HepG2 (cell line): ENCODE measurements at regions not wholly inside any gene's neighbourhood (a gene's known extent, or its start where the extent isn't known, plus 50 kb on each side); places are given as distances from the start of the nearest gene placed in this dataset.

ENCODE experiments used
- ATAC-seq: fragments of 200-7000 bp; cut with Tn5 transposase; 3 replicates; pipeline ENCODE4 v1.9.1; 2020; ENCODE audit warnings: mild to moderate bottlenecking, moderate library complexity
- BruUV-seq: library from RNA; stranded (reverse); fragments of 400-500 nt; replicated peaks from 2 replicates; lab custom pipeline; 2021; lab: Mats Ljungman, UMichigan
- CTCF ChIA-PET: fragments of 300-600 bp; formaldehyde crosslinking; extraction: SDS; loops from one replicate; lab custom pipeline; 2021; ENCODE audit warnings: low total read pairs, inconsistent platforms, low intra/inter-chr PET ratio; lab: Yijun Ruan, JAX
- POLR2A ChIA-PET: fragments of 350-600 bp; sonication (Branson Sonifier 250); formaldehyde crosslinking; loops from one replicate; lab custom pipeline; 2020; ENCODE audit warnings: antibody characterized with exemption, inconsistent platforms; lab: Yijun Ruan, JAX
- DNase-seq: peaks from one replicate; pipeline ENCODE4 v3.0.0-alpha.2; 2015; ENCODE audit warnings: low spot score
- FAIRE-seq: peaks from 3 replicates; lab custom pipeline; 2011; peaks lifted over from hg19 to GRCh38; lab: Jason Lieb, UNC
- H2AFZ ChIP-seq: one replicate; pipeline ENCODE4 v1.6.1; 2011; ENCODE audit warnings: low read length, inconsistent platforms
- H3K27ac ChIP-seq: fragments of 300-600 bp; 3 replicates; pipeline ENCODE4 v1.8.0; 2011; ENCODE audit warnings: mixed run types, mild to moderate bottlenecking, mixed read lengths, low read length, inconsistent platforms; ENCODE audit not compliant: insufficient read depth; ENCODE audit errors: extremely low read length
- H3K27me3 ChIP-seq, 2 experiments: fragments of 200-600 bp in 1 of 2; 2 replicates in 1 of 2; 3 replicates in 1 of 2; pipeline versions ENCODE4 v1.6.0 to v1.8.0; 2011; ENCODE audit warnings: low read length in 2 of 2, mild to moderate bottlenecking in 2 of 2, moderate library complexity in 2 of 2, inconsistent platforms in 1 of 2; ENCODE audit not compliant: insufficient read depth in 2 of 2, control insufficient read depth in 1 of 2
- H3K36me3 ChIP-seq, 2 experiments: fragments of 200-600 bp in 1 of 2; replicated peaks in 1 of 2; 2 replicates in 1 of 2; 3 replicates in 1 of 2; pipeline versions ENCODE4 v1.5.1 to v1.8.0; 2011; ENCODE audit warnings: low read length in 2 of 2, inconsistent platforms in 1 of 2; ENCODE audit not compliant: insufficient read depth in 2 of 2, control insufficient read depth in 1 of 2
- H3K4me1 ChIP-seq: 2 replicates; pipeline ENCODE4 v1.5.1; 2012; ENCODE audit warnings: low read length, inconsistent platforms; ENCODE audit not compliant: insufficient read depth
- H3K4me2 ChIP-seq: 2 replicates; pipeline ENCODE4 v1.6.0; 2011; ENCODE audit warnings: low read depth, low read length, inconsistent platforms
- H3K4me3 ChIP-seq, 3 experiments: fragments of 200-600 bp in 1 of 3; sonication (generic), shearing (Covaris generic) in 1 of 3; replicated peaks in 1 of 3; 2 replicates each; pipeline ENCODE4 v1.5.1; 2011 to 2016; ENCODE audit warnings: low read length in 3 of 3, inconsistent platforms in 2 of 3, low read depth in 2 of 3, mild to moderate bottlenecking in 2 of 3, control low read depth in 1 of 3, mixed read lengths in 1 of 3; ENCODE audit not compliant: insufficient read depth in 1 of 3
- H3K79me2 ChIP-seq: one replicate; pipeline ENCODE4 v1.6.1; 2011; ENCODE audit warnings: low read length, inconsistent platforms; ENCODE audit not compliant: insufficient read depth
- H3K9ac ChIP-seq: 2 replicates; pipeline ENCODE4 v1.6.0; 2011; ENCODE audit warnings: mild to moderate bottlenecking, low read depth, low read length, inconsistent platforms; ENCODE audit not compliant: insufficient read depth
- H3K9me3 ChIP-seq: 2 replicates; pipeline ENCODE4 v1.5.1; 2012; ENCODE audit warnings: mild to moderate bottlenecking, low read length
- H4K20me1 ChIP-seq: 2 replicates; pipeline ENCODE4 v1.6.0; 2011; ENCODE audit warnings: inconsistent platforms, mild to moderate bottlenecking, low read length, moderate library complexity; ENCODE audit not compliant: insufficient read depth
- EEA1 ChIP-seq: sonication (generic); formaldehyde crosslinking; IDR thresholded peaks from 2 replicates; pipeline ENCODE4 v1.5.1; 2020; ENCODE audit warnings: mild to moderate bottlenecking, missing genetic modification reagents, borderline replicate concordance
- MTERF4 ChIP-seq: sonication (generic); formaldehyde crosslinking; IDR thresholded peaks from 2 replicates; pipeline ENCODE4 v1.8.0; 2023; ENCODE audit warnings: mild to moderate bottlenecking, missing genetic modification reagents
- NR3C1 ChIP-seq: sonication (generic); formaldehyde crosslinking; IDR thresholded peaks from 2 replicates; pipeline ENCODE4 v1.4.0; 2020; ENCODE audit warnings: missing genetic modification reagents
- PHB2 ChIP-seq: fragments of 450-650 bp; IDR thresholded peaks from 2 replicates; pipeline ENCODE4 v1.6.1; 2018; ENCODE audit not compliant: partially characterized antibody
- RARG ChIP-seq: sonication (generic); formaldehyde crosslinking; IDR thresholded peaks from 2 replicates; pipeline ENCODE4 v1.4.0; 2020; ENCODE audit warnings: low read depth, mild to moderate bottlenecking, missing genetic modification reagents
- RORA ChIP-seq: sonication (generic); formaldehyde crosslinking; IDR thresholded peaks from 2 replicates; pipeline ENCODE4 v1.5.0; 2020; ENCODE audit warnings: mild to moderate bottlenecking, missing genetic modification reagents, moderate library complexity
- WIZ ChIP-seq: sonication (generic); formaldehyde crosslinking; IDR thresholded peaks from 2 replicates; pipeline ENCODE4 v1.5.1; 2020; ENCODE audit warnings: mild to moderate bottlenecking, missing genetic modification reagents
- ZFP90 ChIP-seq: sonication (generic); formaldehyde crosslinking; IDR thresholded peaks from 2 replicates; pipeline ENCODE4 v1.8.0; 2022; ENCODE audit warnings: missing genetic modification reagents, mild to moderate bottlenecking, inconsistent platforms, borderline replicate concordance
- ZFX ChIP-seq: sonication (generic); formaldehyde crosslinking; IDR thresholded peaks from 2 replicates; pipeline ENCODE4 v1.4.0; 2020; ENCODE audit warnings: mild to moderate bottlenecking, low read depth, missing genetic modification reagents, moderate library complexity
- ZNF180 ChIP-seq: sonication (generic); formaldehyde crosslinking; IDR thresholded peaks from 2 replicates; pipeline ENCODE4 v1.4.0; 2020; ENCODE audit warnings: low read depth, missing genetic modification reagents, borderline replicate concordance
- ZNF280B ChIP-seq: sonication (generic); formaldehyde crosslinking; IDR thresholded peaks from 2 replicates; pipeline ENCODE4 v1.5.0; 2020; ENCODE audit warnings: missing genetic modification reagents, mild to moderate bottlenecking, borderline replicate concordance
- ZNF496 ChIP-seq: sonication (generic); formaldehyde crosslinking; IDR thresholded peaks from 2 replicates; pipeline ENCODE4 v1.8.1; 2023; ENCODE audit warnings: mild to moderate bottlenecking, moderate library complexity, missing genetic modification reagents; ENCODE audit not compliant: insufficient replicate concordance
- ZNF772 ChIP-seq: sonication (generic); formaldehyde crosslinking; IDR thresholded peaks from 2 replicates; pipeline ENCODE4 v1.5.0; 2020; ENCODE audit warnings: mild to moderate bottlenecking, missing genetic modification reagents
- ZNF883 ChIP-seq: sonication (generic); formaldehyde crosslinking; IDR thresholded peaks from 2 replicates; pipeline ENCODE4 v1.5.1; 2020; ENCODE audit warnings: mild to moderate bottlenecking, missing genetic modification reagents; ENCODE audit errors: not compliant biosample characterization
- WGBS: methylation state at CpG from one replicate; pipeline ENCODE4 v1.1.6; 2017; ENCODE audit warnings: low lambda C conversion rate; 5-methylcytosine and 5-hydroxymethylcytosine counted together
- in situ Hi-C: cut with HindIII; loops from 2 replicates; pipeline ENCODE4 v1.10.0; 2017; ENCODE audit warnings: low pct_unique_long_range_greater_than_20kb; ENCODE audit not compliant: extremely low pct_ligation_motif_present
- intact Hi-C: fragments of 100-400 bp; cut with micrococcal nuclease; formaldehyde crosslinking; loops from one replicate; pipeline ENCODE4 v1.10.0; 2022; ENCODE audit not compliant: unreplicated experiment
- TF ChIP-seq, protein P1 (sequence below): sonication (generic); formaldehyde crosslinking; IDR thresholded peaks from 2 replicates; pipeline ENCODE4 v1.5.1; 2020; ENCODE audit warnings: missing genetic modification reagents, mild to moderate bottlenecking, borderline replicate concordance
- TF ChIP-seq, protein P2 (sequence below): sonication (generic); formaldehyde crosslinking; IDR thresholded peaks from 2 replicates; pipeline ENCODE4 v1.5.1; 2020; ENCODE audit warnings: missing genetic modification reagents, mild to moderate bottlenecking, borderline replicate concordance

- H3K27ac ChIP-seq = no peak overlapping the region
- POLR2A ChIA-PET = no interaction called here
- no peak overlapping the region for H3K4me3 ChIP-seq
- ATAC-seq (no peak), DNase-seq (no peak), FAIRE-seq (no peak)
- H3K4me2 ChIP-seq = no peak overlapping the region
- H3K4me1 ChIP-seq = no peaks in the 10 kb centered on the region
- no TSS peak for BruUV-seq
- no peaks in the 10 kb centered on the region for H3K36me3 ChIP-seq
- intact Hi-C loops = no loop called here
- no peaks in the 10 kb centered on the region for H3K9me3 ChIP-seq
- TF ChIP-seq ZNF496 (CRISPR knock-in tag) (no peak), ZFX (CRISPR knock-in tag) (no peak), WIZ (no peak), ZFP90 (CRISPR knock-in tag) (no peak), EEA1 (CRISPR knock-in tag) (no peak), ZNF280B (CRISPR knock-in tag) (no peak), RORA (CRISPR knock-in tag) (no peak), ZNF180 (no peak), MTERF4 (no peak), NR3C1 (no peak), ZNF772 (CRISPR knock-in tag) (no peak), PHB2 (no peak), ZNF883 (no peak), RARG (CRISPR knock-in tag) (no peak)
- TF ChIP-seq, protein P1, sequence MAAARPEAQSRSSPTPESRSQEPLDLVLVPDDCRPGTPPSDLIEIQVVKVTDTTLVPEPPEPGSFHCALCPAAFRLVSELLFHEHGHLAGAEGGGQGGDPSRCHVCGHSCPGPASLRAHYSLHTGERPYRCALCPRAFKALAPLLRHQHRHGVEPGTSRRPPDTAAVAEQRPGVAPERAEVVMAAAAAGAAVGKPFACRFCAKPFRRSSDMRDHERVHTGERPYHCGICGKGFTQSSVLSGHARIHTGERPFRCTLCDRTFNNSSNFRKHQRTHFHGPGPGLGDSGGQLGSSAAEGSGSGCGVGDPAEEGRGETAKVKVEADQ (CRISPR knock-in tag) = no peak
- TF ChIP-seq, protein P2, sequence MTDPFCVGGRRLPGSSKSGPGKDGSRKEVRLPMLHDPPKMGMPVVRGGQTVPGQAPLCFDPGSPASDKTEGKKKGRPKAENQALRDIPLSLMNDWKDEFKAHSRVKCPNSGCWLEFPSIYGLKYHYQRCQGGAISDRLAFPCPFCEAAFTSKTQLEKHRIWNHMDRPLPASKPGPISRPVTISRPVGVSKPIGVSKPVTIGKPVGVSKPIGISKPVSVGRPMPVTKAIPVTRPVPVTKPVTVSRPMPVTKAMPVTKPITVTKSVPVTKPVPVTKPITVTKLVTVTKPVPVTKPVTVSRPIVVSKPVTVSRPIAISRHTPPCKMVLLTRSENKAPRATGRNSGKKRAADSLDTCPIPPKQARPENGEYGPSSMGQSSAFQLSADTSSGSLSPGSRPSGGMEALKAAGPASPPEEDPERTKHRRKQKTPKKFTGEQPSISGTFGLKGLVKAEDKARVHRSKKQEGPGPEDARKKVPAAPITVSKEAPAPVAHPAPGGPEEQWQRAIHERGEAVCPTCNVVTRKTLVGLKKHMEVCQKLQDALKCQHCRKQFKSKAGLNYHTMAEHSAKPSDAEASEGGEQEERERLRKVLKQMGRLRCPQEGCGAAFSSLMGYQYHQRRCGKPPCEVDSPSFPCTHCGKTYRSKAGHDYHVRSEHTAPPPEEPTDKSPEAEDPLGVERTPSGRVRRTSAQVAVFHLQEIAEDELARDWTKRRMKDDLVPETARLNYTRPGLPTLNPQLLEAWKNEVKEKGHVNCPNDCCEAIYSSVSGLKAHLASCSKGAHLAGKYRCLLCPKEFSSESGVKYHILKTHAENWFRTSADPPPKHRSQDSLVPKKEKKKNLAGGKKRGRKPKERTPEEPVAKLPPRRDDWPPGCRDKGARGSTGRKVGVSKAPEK (CRISPR knock-in tag) = no peak
- H3K79me2 ChIP-seq = no peaks in the 10 kb centered on the region
- in situ Hi-C loops = no loop called here
- WGBS = 16% methylated on average over 4 of the region's 4 CpGs
- H4K20me1 ChIP-seq = no peaks in the 10 kb centered on the region
- no peak overlapping the region for H2AFZ ChIP-seq
- H3K9ac ChIP-seq = no peak overlapping the region
- CTCF ChIA-PET = no interaction called here
- no peaks in the 10 kb centered on the region for H3K27me3 ChIP-seq
Observed at GRCh38 chr5:99070362-99070761, 141.6 kb upstream of the CHD1 start.
